ENCODE measurements at regions not wholly inside any gene's neighbourhood (a gene's known extent, or its start where the extent isn't known, plus 50 kb on each side); places are given as distances from the start of the nearest gene placed in this dataset.
"Not testable (repeated sequence)": the region's sequence is repeated elsewhere in the genome, so short reads cannot be mapped to it uniquely, and the experiment has no call there.

DNA sequence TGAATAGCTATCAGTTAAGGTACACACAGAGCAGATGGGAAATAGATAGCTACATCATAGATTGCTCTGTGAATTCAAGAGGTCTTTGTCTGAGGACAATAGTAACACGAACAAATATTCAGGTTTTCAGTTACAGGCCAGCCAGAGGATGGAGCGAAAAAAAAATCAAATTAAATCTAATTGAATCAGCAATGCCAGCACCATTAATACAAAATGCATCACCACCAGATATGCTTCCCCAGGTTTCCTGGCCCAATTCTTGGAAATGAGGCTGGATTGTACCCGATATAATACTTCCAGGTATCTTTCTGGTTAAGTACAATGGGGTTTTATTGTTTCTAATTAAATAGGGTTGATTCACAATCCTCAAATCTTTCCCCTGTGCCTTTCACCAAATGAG, 975.8 kb upstream of the AUTS2 start:
- no peak for DNase-seq (ENCODE audit: low read depth, low spot score)
- no peaks in the 10 kb centered on the region for H3K27me3 Mint-ChIP-seq (ENCODE audit: low read depth)
- H3K36me3 Mint-ChIP-seq (ENCODE audit: low read depth) = no peaks in the 10 kb centered on the region
- peaks cover 4% of the 10 kb centered on the region for H3K9me3 Mint-ChIP-seq
- H3K4me1 Mint-ChIP-seq = peaks cover 13% of the 10 kb centered on the region
- TF ChIP-seq, protein P1, sequence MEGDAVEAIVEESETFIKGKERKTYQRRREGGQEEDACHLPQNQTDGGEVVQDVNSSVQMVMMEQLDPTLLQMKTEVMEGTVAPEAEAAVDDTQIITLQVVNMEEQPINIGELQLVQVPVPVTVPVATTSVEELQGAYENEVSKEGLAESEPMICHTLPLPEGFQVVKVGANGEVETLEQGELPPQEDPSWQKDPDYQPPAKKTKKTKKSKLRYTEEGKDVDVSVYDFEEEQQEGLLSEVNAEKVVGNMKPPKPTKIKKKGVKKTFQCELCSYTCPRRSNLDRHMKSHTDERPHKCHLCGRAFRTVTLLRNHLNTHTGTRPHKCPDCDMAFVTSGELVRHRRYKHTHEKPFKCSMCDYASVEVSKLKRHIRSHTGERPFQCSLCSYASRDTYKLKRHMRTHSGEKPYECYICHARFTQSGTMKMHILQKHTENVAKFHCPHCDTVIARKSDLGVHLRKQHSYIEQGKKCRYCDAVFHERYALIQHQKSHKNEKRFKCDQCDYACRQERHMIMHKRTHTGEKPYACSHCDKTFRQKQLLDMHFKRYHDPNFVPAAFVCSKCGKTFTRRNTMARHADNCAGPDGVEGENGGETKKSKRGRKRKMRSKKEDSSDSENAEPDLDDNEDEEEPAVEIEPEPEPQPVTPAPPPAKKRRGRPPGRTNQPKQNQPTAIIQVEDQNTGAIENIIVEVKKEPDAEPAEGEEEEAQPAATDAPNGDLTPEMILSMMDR (conservative IDR thresholded peaks at IDR 0.05) = no peak
- H3K4me3 Mint-ChIP-seq = no peak overlapping the region
- H3K27ac Mint-ChIP-seq (ENCODE audit: unreplicated experiment) = no peak overlapping the region

DNA sequence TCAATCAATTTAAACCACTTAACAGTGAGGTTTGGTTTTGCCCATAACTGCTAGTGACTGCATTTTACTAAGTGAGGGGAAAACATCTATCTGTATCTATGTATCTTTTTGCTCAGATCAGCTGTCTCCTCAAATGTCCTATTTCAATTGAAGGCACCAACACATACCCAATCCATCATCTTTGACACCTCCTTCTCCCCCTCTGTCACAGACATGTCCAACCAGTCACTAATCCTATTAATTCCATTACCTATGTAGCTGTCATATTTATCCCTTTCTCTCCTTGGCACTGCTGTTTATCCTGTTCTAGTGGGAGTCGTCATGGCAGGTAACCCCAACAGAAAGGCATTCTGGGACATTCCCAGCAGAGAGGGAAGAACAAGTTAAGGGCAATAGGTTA, 975.2 kb upstream of the AUTS2 start:
- Mint-ChIP-seq H3K27ac (ENCODE audit: unreplicated experiment) (no peak overlapping the region), H3K36me3 (ENCODE audit: low read depth) (no peaks in the 10 kb centered on the region), H3K4me1 (peaks cover 17% of the 10 kb centered on the region), H3K4me3 (no peak overlapping the region), H3K9me3 (no peaks in the 10 kb centered on the region), H3K27me3 (ENCODE audit: low read depth) (no peaks in the 10 kb centered on the region)
- no peak for DNase-seq (ENCODE audit: low read depth, low spot score)
- TF ChIP-seq, protein P1 (conservative IDR thresholded peaks at IDR 0.05) = no peak

DNA sequence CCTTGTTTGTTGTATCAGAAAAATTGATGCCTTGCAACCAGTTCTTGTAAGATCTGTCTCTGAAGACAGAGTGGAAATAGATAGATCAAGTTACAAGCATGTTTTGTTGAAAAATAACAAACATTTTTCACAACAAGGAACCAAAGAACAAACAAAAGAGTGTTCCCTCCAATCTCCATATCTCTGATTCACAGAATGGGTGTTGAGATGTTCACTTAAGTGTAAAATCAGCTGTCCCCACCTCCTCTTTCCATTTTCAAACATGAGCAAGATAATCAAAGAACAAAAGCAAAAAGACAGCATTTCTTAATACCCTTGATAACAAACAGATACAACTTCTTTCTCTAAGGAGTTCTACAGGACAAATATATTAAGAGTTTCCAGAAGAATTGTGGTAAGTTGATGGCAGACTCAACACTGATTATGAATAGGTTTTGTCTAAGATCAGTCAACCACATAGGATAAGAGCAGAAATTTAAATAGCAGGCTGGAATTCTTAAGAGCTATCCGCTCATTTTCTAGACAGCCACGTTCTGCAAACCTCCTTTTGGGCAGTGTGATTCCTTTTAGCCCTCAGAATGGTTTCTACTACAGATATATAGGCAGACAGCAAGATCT, 970.9 kb upstream of the AUTS2 start:
- no peaks in the 10 kb centered on the region for H3K36me3 Mint-ChIP-seq (ENCODE audit: low read depth)
- peaks cover 15% of the 10 kb centered on the region for H3K4me1 Mint-ChIP-seq
- TF ChIP-seq, protein P1 (conservative IDR thresholded peaks at IDR 0.05) = no peak
- peaks cover 9% of the 10 kb centered on the region for H3K9me3 Mint-ChIP-seq
- H3K27ac Mint-ChIP-seq (ENCODE audit: unreplicated experiment) = no peak overlapping the region
- DNase-seq (ENCODE audit: low read depth, low spot score) = no peak
- no peaks in the 10 kb centered on the region for H3K27me3 Mint-ChIP-seq (ENCODE audit: low read depth)
- H3K4me3 Mint-ChIP-seq = no peak overlapping the region

DNA sequence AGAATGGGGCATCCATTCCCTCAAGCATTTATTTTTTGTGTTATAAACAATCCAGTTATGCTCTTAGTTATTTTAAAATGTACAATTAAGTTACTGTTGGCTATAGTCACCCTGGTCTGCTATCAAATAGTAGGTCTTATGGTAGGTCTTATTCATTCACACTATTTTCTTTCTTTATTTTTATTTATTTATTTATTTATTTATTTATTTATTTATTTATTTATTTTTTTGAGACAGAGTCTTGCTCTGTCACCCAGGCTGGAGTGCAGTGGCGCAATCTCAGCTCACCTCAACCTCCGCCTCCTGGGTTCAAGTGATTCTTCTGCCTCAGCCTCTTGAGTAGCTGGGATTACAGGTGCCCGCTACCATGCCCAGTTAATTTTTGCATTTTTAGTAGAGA, 967.4 kb upstream of the AUTS2 start:
- H3K36me3 Mint-ChIP-seq (ENCODE audit: low read depth); H3K27ac Mint-ChIP-seq (ENCODE audit: unreplicated experiment); H3K9me3 Mint-ChIP-seq; H3K27me3 Mint-ChIP-seq (ENCODE audit: low read depth); DNase-seq (ENCODE audit: low read depth, low spot score); H3K4me3 Mint-ChIP-seq: not testable (repeated sequence)
- H3K4me1 Mint-ChIP-seq = peaks cover 19% of the 10 kb centered on the region

DNA sequence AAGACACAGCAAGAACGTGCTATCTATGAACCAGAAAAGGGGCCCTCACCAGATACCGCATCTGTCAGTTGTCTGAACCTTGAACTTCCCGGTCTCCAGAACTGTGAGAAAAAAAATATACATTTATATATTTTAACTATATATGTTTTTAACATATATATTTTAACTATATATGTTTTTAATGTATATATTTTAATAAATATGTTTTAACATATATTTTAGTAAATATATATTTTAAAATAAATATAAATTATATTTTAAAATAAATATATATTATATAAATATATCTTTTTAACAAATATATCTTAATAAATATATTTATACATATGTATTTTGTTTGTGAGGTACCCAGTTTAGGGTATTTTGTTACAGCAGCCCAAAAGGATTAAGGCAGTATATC, 958.2 kb upstream of the AUTS2 start:
- no peak overlapping the region for H3K4me3 Mint-ChIP-seq
- DNase-seq (ENCODE audit: low read depth, low spot score) = no peak
- TF ChIP-seq, protein P1 (conservative IDR thresholded peaks at IDR 0.05) = no peak
- no peaks in the 10 kb centered on the region for H3K27me3 Mint-ChIP-seq (ENCODE audit: low read depth)
- no peak overlapping the region for H3K27ac Mint-ChIP-seq (ENCODE audit: unreplicated experiment)
- peaks cover 7% of the 10 kb centered on the region for H3K36me3 Mint-ChIP-seq (ENCODE audit: low read depth)
- H3K4me1 Mint-ChIP-seq = peaks cover 2% of the 10 kb centered on the region
- H3K9me3 Mint-ChIP-seq = peaks cover 8% of the 10 kb centered on the region

DNA sequence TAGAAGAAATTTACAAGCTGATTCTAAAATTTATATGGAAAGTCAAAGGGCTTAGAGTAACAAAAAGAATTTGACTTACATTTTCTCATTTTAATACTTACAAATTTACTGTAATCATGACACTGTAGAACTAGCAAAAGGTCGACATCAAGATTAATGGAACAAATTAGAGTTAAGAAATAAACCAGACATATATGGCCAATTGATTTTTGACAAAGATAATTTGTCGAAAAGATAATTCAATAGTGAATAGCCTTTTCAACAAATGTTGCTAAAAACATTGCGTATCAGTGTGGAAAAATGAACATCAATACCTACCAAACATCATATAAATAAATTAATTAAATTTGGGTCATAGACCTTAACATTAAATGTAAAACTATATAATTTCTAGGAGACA, 955.5 kb upstream of the AUTS2 start:
- Mint-ChIP-seq H3K9me3 (peaks cover 5% of the 10 kb centered on the region), H3K27me3 (ENCODE audit: low read depth) (no peaks in the 10 kb centered on the region), H3K4me1 (no peaks in the 10 kb centered on the region), H3K36me3 (ENCODE audit: low read depth) (peaks cover under 1% of the 10 kb centered on the region), H3K27ac (ENCODE audit: unreplicated experiment) (no peak overlapping the region), H3K4me3 (no peak overlapping the region)
- no peak for DNase-seq (ENCODE audit: low read depth, low spot score)
- TF ChIP-seq, protein P1 (conservative IDR thresholded peaks at IDR 0.05) = no peak
